Skeletal muscle satellite cell (primary cell): ENCODE measurements at regions not wholly inside any gene's neighbourhood (a gene's known extent, or its start where the extent isn't known, plus 50 kb on each side); places are given as distances from the start of the nearest gene placed in this dataset.

Source experiments
- H3K27me3 ChIP-seq: 2 replicates; pipeline ENCODE4 v1.7.0; 2013; ENCODE audit warnings: low read length; ENCODE audit not compliant: control insufficient read depth, insufficient read depth
- H3K36me3 ChIP-seq: 2 replicates; pipeline ENCODE4 v1.7.0; 2013; ENCODE audit warnings: mild to moderate bottlenecking, control low read depth, low read length; ENCODE audit not compliant: insufficient read depth
- H3K4me1 ChIP-seq: 2 replicates; pipeline ENCODE4 v1.7.0; 2013; ENCODE audit warnings: low read length; ENCODE audit not compliant: control insufficient read depth, insufficient read depth
- H3K4me2 ChIP-seq: 2 replicates; pipeline ENCODE4 v1.7.0; 2013; ENCODE audit warnings: mild to moderate bottlenecking, low read length
- H3K4me3 ChIP-seq: 2 replicates; pipeline ENCODE4 v1.7.0; 2013; ENCODE audit warnings: low read length
- H3K9ac ChIP-seq: 2 replicates; pipeline ENCODE4 v1.7.0; 2013; ENCODE audit warnings: mild to moderate bottlenecking, low read depth, low read length, moderate library complexity
- H3K9me3 ChIP-seq: replicated peaks from 2 replicates; pipeline ENCODE4 v1.7.0; 2013; ENCODE audit warnings: mild to moderate bottlenecking, control low read depth, low read length

GRCh38 chr5:143610946-143611345 is 201.0 kb upstream of the HMHB1 start:
- H3K27me3 ChIP-seq: no peaks in the 10 kb centered on the region
- H3K36me3 ChIP-seq: no peaks in the 10 kb centered on the region
- no peak overlapping the region for H3K4me3 ChIP-seq
- H3K9ac ChIP-seq: no peak overlapping the region
- H3K4me1 ChIP-seq: no peaks in the 10 kb centered on the region
- no peaks in the 10 kb centered on the region for H3K9me3 ChIP-seq
- H3K4me2 ChIP-seq: no peak overlapping the region

- H3K27me3 ChIP-seq: no peaks in the 10 kb centered on the region
- no peaks in the 10 kb centered on the region for H3K9me3 ChIP-seq
- H3K9ac ChIP-seq: no peak overlapping the region
- H3K4me1 ChIP-seq: peaks cover 7% of the 10 kb centered on the region
- no peaks in the 10 kb centered on the region for H3K36me3 ChIP-seq
- no peak overlapping the region for H3K4me3 ChIP-seq
- no peak overlapping the region for H3K4me2 ChIP-seq
Measured at GRCh38 chr5:143606043-143606752, 202.7 kb upstream of the NR3C1 start.

GRCh38 chr5:143605403-143606005 is 202.0 kb upstream of the NR3C1 start:
- Histone ChIP-seq H3K9ac (no peak overlapping the region), H3K9me3 (no peaks in the 10 kb centered on the region), H3K4me3 (no peak overlapping the region), H3K4me2 (no peak overlapping the region), H3K4me1 (peaks cover 7% of the 10 kb centered on the region), H3K27me3 (no peaks in the 10 kb centered on the region), H3K36me3 (no peaks in the 10 kb centered on the region)

- Histone ChIP-seq H3K4me3 (no peak overlapping the region), H3K9ac (no peak overlapping the region), H3K4me2 (no peak overlapping the region), H3K27me3 (no peaks in the 10 kb centered on the region), H3K9me3 (no peaks in the 10 kb centered on the region), H3K36me3 (no peaks in the 10 kb centered on the region), H3K4me1 (peaks cover 7% of the 10 kb centered on the region)
Measured at GRCh38 chr5:143601917-143602333, 198.4 kb upstream of the NR3C1 start.

GRCh38 chr5:143601357-143601756 is 197.9 kb upstream of the NR3C1 start:
- Histone ChIP-seq H3K4me3 (no peak overlapping the region), H3K36me3 (no peaks in the 10 kb centered on the region), H3K27me3 (no peaks in the 10 kb centered on the region), H3K4me1 (peaks cover 9% of the 10 kb centered on the region), H3K9ac (no peak overlapping the region), H3K9me3 (no peaks in the 10 kb centered on the region), H3K4me2 (no peak overlapping the region)

GRCh38 chr5:143600396-143601075 is 197.1 kb upstream of the NR3C1 start:
- no peak overlapping the region for H3K9ac ChIP-seq
- no peaks in the 10 kb centered on the region for H3K9me3 ChIP-seq
- no peaks in the 10 kb centered on the region for H3K27me3 ChIP-seq
- H3K4me3 ChIP-seq: no peak overlapping the region
- H3K36me3 ChIP-seq: no peaks in the 10 kb centered on the region
- no peak overlapping the region for H3K4me2 ChIP-seq
- peaks cover 16% of the 10 kb centered on the region for H3K4me1 ChIP-seq

- H3K4me2 ChIP-seq: no peak overlapping the region
- H3K4me3 ChIP-seq: no peak overlapping the region
- no peaks in the 10 kb centered on the region for H3K9me3 ChIP-seq
- H3K9ac ChIP-seq: no peak overlapping the region
- H3K27me3 ChIP-seq: no peaks in the 10 kb centered on the region
- peaks cover 15% of the 10 kb centered on the region for H3K4me1 ChIP-seq
- no peaks in the 10 kb centered on the region for H3K36me3 ChIP-seq
Measured at GRCh38 chr5:143599474-143599873, 196.0 kb upstream of the NR3C1 start.

- no peaks in the 10 kb centered on the region for H3K9me3 ChIP-seq
- H3K4me1 ChIP-seq: peaks cover 15% of the 10 kb centered on the region
- H3K4me2 ChIP-seq: no peak overlapping the region
- H3K27me3 ChIP-seq: no peaks in the 10 kb centered on the region
- no peak overlapping the region for H3K4me3 ChIP-seq
- H3K9ac ChIP-seq: no peak overlapping the region
- no peaks in the 10 kb centered on the region for H3K36me3 ChIP-seq
Measured at GRCh38 chr5:143596824-143597223, 193.3 kb upstream of the NR3C1 start.

- Histone ChIP-seq H3K4me3 (no peak overlapping the region), H3K4me1 (peaks cover 15% of the 10 kb centered on the region), H3K27me3 (no peaks in the 10 kb centered on the region), H3K36me3 (no peaks in the 10 kb centered on the region), H3K9me3 (no peaks in the 10 kb centered on the region), H3K4me2 (peak overlapping the region; percentile 24), H3K9ac (no peak overlapping the region)
Measured at GRCh38 chr5:143594902-143595818, 191.7 kb upstream of the NR3C1 start.

- Histone ChIP-seq H3K9me3 (no peaks in the 10 kb centered on the region), H3K9ac (no peak overlapping the region), H3K4me2 (no peak overlapping the region), H3K36me3 (no peaks in the 10 kb centered on the region), H3K4me1 (peaks cover 15% of the 10 kb centered on the region), H3K4me3 (no peak overlapping the region), H3K27me3 (no peaks in the 10 kb centered on the region)
Measured at GRCh38 chr5:143593723-143594122, 190.2 kb upstream of the NR3C1 start.

- Histone ChIP-seq H3K9me3 (no peaks in the 10 kb centered on the region), H3K4me2 (no peak overlapping the region), H3K4me3 (no peak overlapping the region), H3K9ac (no peak overlapping the region), H3K36me3 (no peaks in the 10 kb centered on the region), H3K27me3 (no peaks in the 10 kb centered on the region), H3K4me1 (peaks cover 15% of the 10 kb centered on the region)
Measured at GRCh38 chr5:143592648-143593047, 189.2 kb upstream of the NR3C1 start.
